Right atrium auricular region (tissue), 2 donors: ENCODE measurements at regions not wholly inside any gene's neighbourhood (a gene's known extent, or its start where the extent isn't known, plus 50 kb on each side); places are given as distances from the start of the nearest gene placed in this dataset.

Experiments used
- DNase-seq: peaks from one replicate; pipeline ENCODE4 v3.0.0-alpha.2; 2019; ENCODE audit warnings: low spot score
- H3K27ac ChIP-seq, 2 donors: fragments of 200-600 bp; sonication (generic); 1 replicate in 1 of 2; 2 replicates in 1 of 2; pipeline ENCODE4 v1.5.1; 2016 to 2019
- H3K27me3 ChIP-seq, 2 donors: fragments of 200-600 bp; sonication (generic); one replicate each; pipeline versions ENCODE4 v1.5.1 to v1.6.0; 2017 to 2019
- H3K36me3 ChIP-seq: fragments of 200-600 bp; sonication (generic); one replicate; pipeline ENCODE4 v1.5.1; 2016
- H3K4me1 ChIP-seq, 2 donors: fragments of 200-600 bp; sonication (generic); one replicate each; pipeline versions ENCODE4 v1.5.1 to v1.6.0; 2017 to 2019
- H3K4me3 ChIP-seq, 2 donors: fragments of 200-600 bp; sonication (generic); 1 replicate in 1 of 2; 2 replicates in 1 of 2; pipeline ENCODE4 v1.5.1; 2017 to 2019; ENCODE audit warnings: mild to moderate bottlenecking in 1 of 2, moderate library complexity in 1 of 2
- H3K9me3 ChIP-seq, 2 donors: fragments of 200-600 bp; sonication (generic); one replicate each; pipeline ENCODE4 v1.5.1; 2019
- TF ChIP-seq, protein P1 (sequence below), 2 donors: fragments of 200-600 bp; sonication (generic); IDR thresholded peaks; one replicate each; pipeline ENCODE4 v1.5.1; 2019; ENCODE audit warnings: antibody characterized with exemption in 2 of 2

DNA sequence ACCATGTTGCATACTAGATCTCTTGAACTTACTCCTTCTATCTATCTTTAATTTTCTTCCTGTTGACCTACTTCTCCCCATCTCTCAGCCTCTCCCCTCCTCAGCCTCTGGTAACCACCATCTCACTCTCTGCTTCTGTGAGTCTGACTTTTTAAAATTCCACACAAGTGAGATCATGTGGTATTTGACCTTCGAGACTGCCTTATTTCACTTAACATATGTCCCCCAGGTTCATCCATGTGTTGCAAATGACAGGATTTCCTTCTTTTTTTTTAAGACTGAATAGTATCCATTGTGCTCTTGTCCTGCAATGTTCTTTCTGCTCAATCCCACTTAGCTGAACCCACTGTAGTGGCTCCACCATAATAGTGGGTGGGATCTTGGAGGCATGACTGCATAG, 51.4 kb upstream of the DNAJC1 start:
- no peaks in the 10 kb centered on the region for H3K27me3 ChIP-seq
- H3K4me1 ChIP-seq: no peaks in the 10 kb centered on the region
- no peaks in the 10 kb centered on the region for H3K36me3 ChIP-seq
- H3K27ac ChIP-seq: no peak overlapping the region
- TF ChIP-seq, protein P1, sequence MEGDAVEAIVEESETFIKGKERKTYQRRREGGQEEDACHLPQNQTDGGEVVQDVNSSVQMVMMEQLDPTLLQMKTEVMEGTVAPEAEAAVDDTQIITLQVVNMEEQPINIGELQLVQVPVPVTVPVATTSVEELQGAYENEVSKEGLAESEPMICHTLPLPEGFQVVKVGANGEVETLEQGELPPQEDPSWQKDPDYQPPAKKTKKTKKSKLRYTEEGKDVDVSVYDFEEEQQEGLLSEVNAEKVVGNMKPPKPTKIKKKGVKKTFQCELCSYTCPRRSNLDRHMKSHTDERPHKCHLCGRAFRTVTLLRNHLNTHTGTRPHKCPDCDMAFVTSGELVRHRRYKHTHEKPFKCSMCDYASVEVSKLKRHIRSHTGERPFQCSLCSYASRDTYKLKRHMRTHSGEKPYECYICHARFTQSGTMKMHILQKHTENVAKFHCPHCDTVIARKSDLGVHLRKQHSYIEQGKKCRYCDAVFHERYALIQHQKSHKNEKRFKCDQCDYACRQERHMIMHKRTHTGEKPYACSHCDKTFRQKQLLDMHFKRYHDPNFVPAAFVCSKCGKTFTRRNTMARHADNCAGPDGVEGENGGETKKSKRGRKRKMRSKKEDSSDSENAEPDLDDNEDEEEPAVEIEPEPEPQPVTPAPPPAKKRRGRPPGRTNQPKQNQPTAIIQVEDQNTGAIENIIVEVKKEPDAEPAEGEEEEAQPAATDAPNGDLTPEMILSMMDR (IDR thresholded peaks at IDR 0.05): no peak
- no peak overlapping the region for H3K4me3 ChIP-seq
- no peaks in the 10 kb centered on the region for H3K9me3 ChIP-seq
- no peak for DNase-seq
